HL-60 (cell line): ENCODE measurements at regions not wholly inside any gene's neighbourhood (a gene's known extent, or its start where the extent isn't known, plus 50 kb on each side); places are given as distances from the start of the nearest gene placed in this dataset.

ENCODE experiments used
- DNase-seq, 2 experiments: peaks; one replicate each; pipeline ENCODE4 v3.0.0-alpha.2; 2010 to 2020; ENCODE audit warnings: low read depth in 1 of 2, low spot score in 1 of 2
- H3K27ac ChIP-seq: fragments of 250-450 bp; sonication (Bioruptor Pico); replicated peaks from 2 replicates; pipeline ENCODE4 v1.5.1; 2020; ENCODE audit warnings: mild to moderate bottlenecking, moderate library complexity
- H3K27me3 ChIP-seq: fragments of 250-450 bp; sonication (Bioruptor Pico); 2 replicates; pipeline ENCODE4 v1.5.1; 2021; ENCODE audit warnings: mild to moderate bottlenecking, moderate library complexity; ENCODE audit not compliant: insufficient read depth, poor library complexity, severe bottlenecking
- H3K4me3 ChIP-seq: replicated peaks from 2 replicates; pipeline ENCODE4 v1.5.1; 2011; ENCODE audit warnings: mild to moderate bottlenecking, control low read depth, low read length; ENCODE audit not compliant: insufficient read depth
- CTCF ChIP-seq: IDR thresholded peaks from one replicate; pipeline ENCODE4 v1.5.1; 2011; ENCODE audit warnings: low read length, control low read depth, inconsistent platforms; ENCODE audit not compliant: insufficient read depth
- GABPA ChIP-seq: IDR thresholded peaks from 2 replicates; pipeline ENCODE4 v1.6.1; 2012; ENCODE audit warnings: low read depth
- POLR2AphosphoS5 ChIP-seq: IDR thresholded peaks from 2 replicates; pipeline ENCODE4 v1.6.1; 2012; ENCODE audit warnings: low read depth
- REST ChIP-seq: IDR thresholded peaks from 2 replicates; pipeline ENCODE4 v1.6.1; 2012; ENCODE audit warnings: low read depth; ENCODE audit not compliant: insufficient replicate concordance
- SPI1 ChIP-seq: IDR thresholded peaks from 2 replicates; pipeline ENCODE4 v1.6.1; 2012; ENCODE audit warnings: low read depth, mild to moderate bottlenecking, borderline replicate concordance

GRCh38 chr18:72444111-72444797, 99.9 kb downstream of the CBLN2 start:
- DNase-seq = no peak
- H3K27me3 ChIP-seq = no peaks in the 10 kb centered on the region
- H3K4me3 ChIP-seq = no peak overlapping the region
- no peak overlapping the region for H3K27ac ChIP-seq
- TF ChIP-seq CTCF (no peak), POLR2AphosphoS5 (no peak), REST (no peak), SPI1 (no peak), GABPA (no peak)

GRCh38 chr18:72436401-72436800, 107.7 kb downstream of the CBLN2 start:
- no peak for TF ChIP-seq POLR2AphosphoS5
- no peak for TF ChIP-seq GABPA
- no peak for TF ChIP-seq CTCF
- TF ChIP-seq SPI1 = no peak
- no peak for TF ChIP-seq REST
- H3K27ac ChIP-seq = no peak overlapping the region
- no peak overlapping the region for H3K4me3 ChIP-seq
- no peaks in the 10 kb centered on the region for H3K27me3 ChIP-seq
- DNase-seq = no peak

GRCh38 chr18:72433756-72434155, 110.4 kb downstream of the CBLN2 start:
- Histone ChIP-seq H3K27me3 (no peaks in the 10 kb centered on the region), H3K27ac (no peak overlapping the region)
- TF ChIP-seq CTCF = no peak
- no peak for TF ChIP-seq REST
- no peak for TF ChIP-seq SPI1
- no peak for TF ChIP-seq POLR2AphosphoS5
- TF ChIP-seq GABPA = no peak

More at GRCh38 chr18:72433756-72434155, 110.4 kb downstream of the CBLN2 start:
- no peak for DNase-seq
- no peak overlapping the region for H3K4me3 ChIP-seq
